HG03103 (cell line): ENCODE measurements at regions not wholly inside any gene's neighbourhood (a gene's known extent, or its start where the extent isn't known, plus 50 kb on each side); places are given as distances from the start of the nearest gene placed in this dataset.

Experiments
- ATAC-seq: cut with Tn5 transposase; IDR thresholded peaks from one replicate; pipeline ENCODE4 v1.9.1; 2021; ENCODE audit warnings: low read depth; ENCODE audit not compliant: unreplicated experiment

DNA sequence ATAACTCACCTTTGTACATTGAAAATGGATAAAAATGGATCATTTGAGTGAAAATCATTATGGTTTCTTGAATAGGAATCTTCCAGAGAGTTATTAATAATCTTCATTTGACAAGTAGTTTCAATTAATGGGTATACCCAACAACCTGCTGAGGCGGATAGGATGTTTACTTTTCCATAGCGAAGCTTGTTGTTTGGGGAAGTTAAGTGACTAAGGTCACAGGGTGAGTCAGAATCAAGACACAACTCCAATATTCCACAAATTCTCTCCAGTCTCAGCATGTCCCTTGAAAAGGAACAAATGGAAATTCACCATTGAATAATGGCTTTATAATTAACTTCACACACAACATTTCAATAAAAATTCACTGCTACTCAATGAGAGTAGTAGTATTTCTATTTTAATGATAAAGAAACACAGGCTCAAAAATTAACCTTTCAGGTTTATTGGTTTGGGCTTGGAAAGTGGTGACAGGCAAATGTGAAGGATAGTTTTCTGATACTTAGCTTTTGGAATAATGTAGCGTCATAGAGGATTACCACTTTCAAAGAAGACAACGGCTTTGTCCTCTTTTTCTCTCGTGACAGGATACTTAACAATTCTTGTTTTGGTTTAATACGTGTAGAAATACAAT, 211.3 kb downstream of the GPD2 start:
- no peak for ATAC-seq

DNA sequence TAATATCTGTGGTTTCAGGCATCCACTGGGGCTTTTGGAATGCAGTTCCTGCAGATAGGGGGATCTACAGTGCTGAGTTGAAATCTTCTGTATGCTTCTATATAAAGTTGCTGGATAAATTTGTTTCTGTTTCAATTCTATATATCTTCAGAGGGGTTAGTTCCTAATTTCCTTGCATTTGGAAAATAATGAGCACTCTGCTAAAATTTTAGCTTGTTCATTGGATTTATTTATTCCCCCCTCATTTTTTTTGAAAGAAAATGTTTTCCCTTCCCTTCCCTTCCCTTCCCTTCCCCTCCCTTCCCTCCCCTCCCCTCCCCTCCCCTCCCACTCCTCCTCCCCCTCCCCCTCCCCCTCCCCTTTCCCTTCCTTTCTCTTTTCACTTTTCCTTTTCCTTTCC, 212.3 kb downstream of the GPD2 start:
- no peak for ATAC-seq

DNA sequence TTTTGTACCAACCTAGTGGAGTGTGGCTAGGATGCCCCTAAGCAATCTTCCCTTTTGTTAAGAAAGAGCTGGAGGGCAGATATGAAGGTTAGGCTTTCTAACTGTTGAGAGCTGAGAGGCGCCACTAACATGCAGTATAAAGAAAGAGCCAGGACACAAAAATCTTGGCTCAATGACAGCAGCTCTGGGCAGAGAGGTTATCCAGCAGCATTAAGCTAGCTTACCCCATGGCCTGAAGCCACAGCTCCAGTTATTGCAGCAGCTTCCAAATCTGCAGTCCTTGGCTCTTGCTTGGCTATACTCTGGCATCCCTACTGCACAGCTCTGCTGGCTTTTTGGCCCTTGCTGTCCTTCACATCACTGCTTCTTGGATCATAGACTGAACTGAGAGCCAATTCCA, 213.4 kb downstream of the GPD2 start:
- ATAC-seq = no peak

DNA sequence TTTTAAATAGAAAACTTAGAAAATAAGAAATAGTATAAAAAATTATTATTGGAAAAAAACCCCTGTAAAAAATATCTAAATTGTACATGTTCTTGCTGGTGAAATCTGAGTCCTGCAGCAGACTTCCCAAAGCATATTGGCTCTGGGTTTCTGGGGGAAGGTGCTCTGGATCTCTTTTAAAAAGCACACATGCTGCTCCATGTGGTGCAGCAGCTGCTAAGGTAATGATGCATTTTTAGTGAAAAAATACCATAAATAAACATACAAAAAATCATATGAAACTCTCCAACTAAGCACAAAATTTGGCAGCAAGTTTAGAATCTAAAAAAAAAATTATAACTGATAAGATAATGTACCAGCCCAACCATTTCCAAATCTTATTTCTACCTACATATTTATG, 216.5 kb downstream of the GPD2 start:
- ATAC-seq = no peak

DNA sequence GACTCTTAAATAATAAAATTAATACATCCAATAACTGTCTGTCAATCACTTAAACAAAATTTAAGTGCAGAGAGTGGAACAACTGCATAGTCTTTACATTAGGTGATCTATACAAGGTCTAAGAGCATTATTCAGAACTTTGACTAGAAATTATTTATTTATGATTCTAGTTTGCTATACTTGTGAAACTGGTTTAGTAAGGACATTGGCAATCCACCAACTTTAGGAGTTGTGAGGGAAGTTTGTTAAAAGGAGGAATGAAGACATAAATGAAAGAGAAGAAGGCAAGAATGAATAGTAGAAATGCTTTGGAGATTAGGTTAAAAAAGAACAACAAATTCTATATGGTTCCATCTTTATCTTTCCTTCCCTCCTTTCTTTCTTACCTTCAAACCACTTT, 217.5 kb downstream of the GPD2 start:
- ATAC-seq = no peak

GRCh38 chr2:156657809-156658208, 221.6 kb downstream of the GPD2 start:
- ATAC-seq = no peak

- ATAC-seq = no peak
These were observed 223.5 kb downstream of the GPD2 start for GRCh38 chr2:156659694-156660093.

- ATAC-seq = peak; percentile 47
These were observed 227.7 kb downstream of the GPD2 start for GRCh38 chr2:156663757-156664409.

DNA sequence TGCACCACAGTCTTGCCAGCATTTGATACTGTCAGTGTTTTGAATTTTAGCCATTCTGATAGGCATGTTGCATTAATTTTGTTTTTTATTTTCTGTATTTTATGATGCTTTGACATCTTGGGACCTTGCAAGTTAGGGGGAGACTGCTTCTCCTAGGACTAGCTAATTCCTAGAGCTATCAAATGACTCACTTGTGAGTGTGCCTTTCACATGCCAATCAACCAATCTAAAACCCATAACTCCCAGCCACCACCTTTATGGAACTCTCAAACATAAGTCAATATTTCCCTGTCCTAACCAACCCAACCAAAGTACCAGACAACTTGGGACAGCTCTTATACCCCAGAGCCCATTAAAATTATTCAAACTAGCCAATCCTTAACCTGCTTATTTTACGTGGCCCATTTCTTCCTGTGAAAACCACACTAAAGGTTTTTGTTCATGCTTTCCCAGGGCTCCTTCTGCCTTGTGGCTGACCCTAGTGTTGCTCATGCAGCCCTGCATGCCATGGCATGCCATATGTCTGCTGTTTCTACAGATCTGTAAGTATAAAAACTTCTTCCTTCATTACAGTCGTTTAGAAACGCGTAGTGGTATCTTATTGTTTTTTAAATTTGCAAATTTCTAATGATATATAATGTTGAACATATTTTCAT, 230.1 kb downstream of the GPD2 start:
- ATAC-seq = no peak

GRCh38 chr2:156670104-156670503, 233.9 kb downstream of the GPD2 start:
- no peak for ATAC-seq

GRCh38 chr2:156671706-156672361, 235.7 kb downstream of the GPD2 start:
- no peak for ATAC-seq

- no peak for ATAC-seq
These were observed 236.6 kb downstream of the GPD2 start for GRCh38 chr2:156672556-156673332.

DNA sequence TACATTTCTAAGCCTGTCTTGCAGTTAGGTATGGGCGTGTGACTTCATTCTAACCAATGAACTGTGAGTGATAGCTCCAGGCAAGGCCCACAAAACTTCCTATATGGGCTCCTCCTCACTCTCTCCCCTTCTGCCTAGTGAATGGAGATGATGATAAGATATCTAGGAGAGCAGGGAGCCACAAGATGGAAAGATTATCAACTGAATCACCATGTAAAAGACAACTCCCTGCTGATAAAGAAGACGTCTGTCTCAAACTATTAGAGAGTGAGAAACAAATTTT, 237.1 kb downstream of the GPD2 start:
- ATAC-seq = no peak

DNA sequence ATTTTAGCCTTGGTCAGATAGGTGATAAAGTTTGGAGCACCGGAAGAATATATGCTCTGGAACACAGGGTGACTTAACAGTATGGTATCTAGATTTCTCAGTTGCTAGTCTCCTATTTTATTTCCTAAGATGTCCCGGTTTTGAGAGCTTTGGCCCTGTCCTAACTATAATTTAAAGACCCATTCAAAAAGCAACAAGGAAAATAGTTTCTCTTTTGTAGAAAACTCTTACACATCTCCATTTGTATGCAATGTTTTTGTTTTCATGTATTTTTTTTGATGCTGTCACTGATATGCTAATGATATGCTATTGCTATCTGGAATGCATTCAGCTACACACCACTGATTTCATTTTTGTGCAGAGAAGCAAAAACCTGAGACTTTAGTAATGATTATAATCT, 237.8 kb downstream of the GPD2 start:
- ATAC-seq = no peak

- ATAC-seq = no peak
These were observed 239.7 kb downstream of the GPD2 start for GRCh38 chr2:156675896-156676295.

GRCh38 chr2:156679820-156680219, 243.6 kb downstream of the GPD2 start:
- ATAC-seq = no peak

GRCh38 chr2:156680266-156680665, 244.1 kb downstream of the GPD2 start:
- no peak for ATAC-seq

DNA sequence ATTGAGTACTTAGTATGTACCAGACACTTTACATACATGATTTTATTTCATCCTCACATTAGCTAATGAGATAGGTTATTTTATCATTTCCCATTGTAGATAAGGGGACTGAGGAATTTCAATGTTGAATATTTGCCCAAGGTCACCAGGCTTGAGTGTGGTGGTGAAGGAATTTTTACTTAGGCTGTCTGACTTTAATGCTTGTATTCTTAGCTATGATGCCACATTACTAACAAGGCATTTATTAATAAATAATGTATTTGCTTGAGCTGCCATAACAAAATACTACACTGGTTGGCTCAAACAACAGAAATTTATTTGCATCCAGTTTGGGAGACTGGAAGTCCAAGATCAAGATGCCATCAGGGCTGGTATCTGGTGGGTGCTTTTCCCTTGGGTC, 250.9 kb downstream of the GPD2 start:
- ATAC-seq = no peak

DNA sequence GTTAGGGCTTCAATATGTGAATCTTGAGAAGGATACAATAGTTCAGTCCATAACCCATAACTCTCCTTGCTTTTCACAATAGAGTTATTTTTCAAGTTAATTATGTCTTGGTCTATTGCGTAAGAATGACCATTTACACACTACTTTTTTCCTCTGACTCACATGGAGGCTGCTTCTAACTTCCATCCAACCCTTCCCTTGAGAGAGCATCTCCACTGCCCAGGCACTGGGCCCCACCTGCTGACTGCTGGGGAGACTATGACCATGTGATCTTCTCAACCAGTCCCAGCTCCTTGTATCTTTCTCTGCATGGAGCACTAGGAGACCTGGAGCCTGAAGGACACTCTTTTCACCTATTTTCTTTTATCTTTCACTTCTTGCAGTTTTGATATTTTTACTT, 251.5 kb downstream of the GPD2 start:
- ATAC-seq = no peak

- ATAC-seq = no peak
These were observed 253.8 kb downstream of the GPD2 start for GRCh38 chr2:156689939-156690338.

GRCh38 chr2:156691014-156691413, 254.8 kb downstream of the GPD2 start:
- no peak for ATAC-seq
